Neuron (in vitro differentiated cells): ENCODE measurements at regions not wholly inside any gene's neighbourhood (a gene's known extent, or its start where the extent isn't known, plus 50 kb on each side); places are given as distances from the start of the nearest gene placed in this dataset.

Experiments used
- H2AFZ ChIP-seq: one replicate; pipeline ENCODE4 v1.6.1; 2013; ENCODE audit warnings: low read depth, mild to moderate bottlenecking, inconsistent platforms, low read length, moderate library complexity
- H3K27me3 ChIP-seq: one replicate; pipeline ENCODE4 v1.6.1; 2013; ENCODE audit warnings: low read length; ENCODE audit not compliant: insufficient read depth
- H3K36me3 ChIP-seq: one replicate; pipeline ENCODE4 v1.6.1; 2013; ENCODE audit warnings: low read length; ENCODE audit not compliant: insufficient read depth
- H3K4me1 ChIP-seq: one replicate; pipeline ENCODE4 v1.6.1; 2013; ENCODE audit warnings: low read length; ENCODE audit not compliant: insufficient read depth
- H3K4me3 ChIP-seq: 2 replicates; pipeline ENCODE4 v1.5.1; 2013; ENCODE audit warnings: mild to moderate bottlenecking, low read length, moderate library complexity
- H3K9me3 ChIP-seq: one replicate; pipeline ENCODE4 v1.6.1; 2013; ENCODE audit warnings: low read length

GRCh38 chr13:111572956-111573761 is 252.7 kb downstream of the TEX29 start:
- peaks cover 4% of the 10 kb centered on the region for H3K9me3 ChIP-seq
- no peaks in the 10 kb centered on the region for H3K36me3 ChIP-seq
- no peaks in the 10 kb centered on the region for H3K27me3 ChIP-seq
- no peaks in the 10 kb centered on the region for H3K4me1 ChIP-seq
- H3K4me3 ChIP-seq = no peak overlapping the region
- no peak overlapping the region for H2AFZ ChIP-seq

GRCh38 chr13:111573801-111574200 is 253.4 kb downstream of the TEX29 start:
- no peak overlapping the region for H3K4me3 ChIP-seq
- H2AFZ ChIP-seq = no peak overlapping the region
- no peaks in the 10 kb centered on the region for H3K4me1 ChIP-seq
- peaks cover 3% of the 10 kb centered on the region for H3K9me3 ChIP-seq
- H3K27me3 ChIP-seq = no peaks in the 10 kb centered on the region
- H3K36me3 ChIP-seq = no peaks in the 10 kb centered on the region

- Histone ChIP-seq H3K4me1 (no peaks in the 10 kb centered on the region), H3K9me3 (peaks cover 3% of the 10 kb centered on the region), H3K4me3 (no peak overlapping the region), H2AFZ (no peak overlapping the region), H3K27me3 (no peaks in the 10 kb centered on the region), H3K36me3 (no peaks in the 10 kb centered on the region)
Measured at GRCh38 chr13:111575276-111575675, 254.8 kb downstream of the TEX29 start.

- Histone ChIP-seq H3K36me3 (no peaks in the 10 kb centered on the region), H3K4me1 (no peaks in the 10 kb centered on the region), H3K27me3 (no peaks in the 10 kb centered on the region), H3K4me3 (no peak overlapping the region), H3K9me3 (peaks cover 3% of the 10 kb centered on the region), H2AFZ (no peak overlapping the region)
Measured at GRCh38 chr13:111575719-111576118, 255.3 kb downstream of the TEX29 start.

- Histone ChIP-seq H3K4me3 (no peak overlapping the region), H3K36me3 (no peaks in the 10 kb centered on the region), H3K4me1 (no peaks in the 10 kb centered on the region), H3K27me3 (no peaks in the 10 kb centered on the region), H3K9me3 (peaks cover 3% of the 10 kb centered on the region), H2AFZ (no peak overlapping the region)
Measured at GRCh38 chr13:111577208-111577828, 256.9 kb downstream of the TEX29 start.

- no peaks in the 10 kb centered on the region for H3K4me1 ChIP-seq
- peaks cover 3% of the 10 kb centered on the region for H3K9me3 ChIP-seq
- H3K36me3 ChIP-seq = no peaks in the 10 kb centered on the region
- H3K27me3 ChIP-seq = peaks cover 4% of the 10 kb centered on the region
- no peak overlapping the region for H2AFZ ChIP-seq
- no peak overlapping the region for H3K4me3 ChIP-seq
Measured at GRCh38 chr13:111577956-111578605, 257.6 kb downstream of the TEX29 start.

GRCh38 chr13:111584101-111584672 is 263.7 kb downstream of the TEX29 start:
- no peaks in the 10 kb centered on the region for H3K4me1 ChIP-seq
- H3K9me3 ChIP-seq = no peaks in the 10 kb centered on the region
- no peak overlapping the region for H3K4me3 ChIP-seq
- H3K27me3 ChIP-seq = peaks cover 11% of the 10 kb centered on the region
- H2AFZ ChIP-seq = no peak overlapping the region
- H3K36me3 ChIP-seq = no peaks in the 10 kb centered on the region

- Histone ChIP-seq H2AFZ (no peak overlapping the region), H3K4me1 (no peaks in the 10 kb centered on the region), H3K27me3 (peaks cover 11% of the 10 kb centered on the region), H3K4me3 (no peak overlapping the region), H3K36me3 (no peaks in the 10 kb centered on the region), H3K9me3 (no peaks in the 10 kb centered on the region)
Measured at GRCh38 chr13:111584870-111585269, 264.4 kb downstream of the TEX29 start.

GRCh38 chr13:111586291-111586690 is 265.8 kb downstream of the TEX29 start:
- H3K27me3 ChIP-seq = peaks cover 11% of the 10 kb centered on the region
- no peaks in the 10 kb centered on the region for H3K9me3 ChIP-seq
- H3K36me3 ChIP-seq = no peaks in the 10 kb centered on the region
- no peak overlapping the region for H3K4me3 ChIP-seq
- H2AFZ ChIP-seq = no peak overlapping the region
- no peaks in the 10 kb centered on the region for H3K4me1 ChIP-seq

GRCh38 chr13:111587249-111587648 is 266.8 kb downstream of the TEX29 start:
- no peak overlapping the region for H2AFZ ChIP-seq
- no peaks in the 10 kb centered on the region for H3K4me1 ChIP-seq
- no peaks in the 10 kb centered on the region for H3K36me3 ChIP-seq
- no peaks in the 10 kb centered on the region for H3K9me3 ChIP-seq
- no peak overlapping the region for H3K4me3 ChIP-seq
- H3K27me3 ChIP-seq = peaks cover 11% of the 10 kb centered on the region

- H3K4me3 ChIP-seq = no peak overlapping the region
- H3K36me3 ChIP-seq = no peaks in the 10 kb centered on the region
- H2AFZ ChIP-seq = no peak overlapping the region
- no peaks in the 10 kb centered on the region for H3K4me1 ChIP-seq
- H3K9me3 ChIP-seq = no peaks in the 10 kb centered on the region
- no peaks in the 10 kb centered on the region for H3K27me3 ChIP-seq
Measured at GRCh38 chr13:111589321-111589720, 268.9 kb downstream of the TEX29 start.

GRCh38 chr13:111589992-111590391 is 269.6 kb downstream of the TEX29 start:
- H3K9me3 ChIP-seq = no peaks in the 10 kb centered on the region
- no peaks in the 10 kb centered on the region for H3K27me3 ChIP-seq
- H3K4me3 ChIP-seq = no peak overlapping the region
- no peak overlapping the region for H2AFZ ChIP-seq
- no peaks in the 10 kb centered on the region for H3K36me3 ChIP-seq
- H3K4me1 ChIP-seq = no peaks in the 10 kb centered on the region

- no peaks in the 10 kb centered on the region for H3K27me3 ChIP-seq
- no peaks in the 10 kb centered on the region for H3K4me1 ChIP-seq
- no peak overlapping the region for H2AFZ ChIP-seq
- no peak overlapping the region for H3K4me3 ChIP-seq
- H3K9me3 ChIP-seq = no peaks in the 10 kb centered on the region
- no peaks in the 10 kb centered on the region for H3K36me3 ChIP-seq
Measured at GRCh38 chr13:111590796-111591195, 270.4 kb downstream of the TEX29 start.
